HepG2 (cell line): ENCODE measurements at regions not wholly inside any gene's neighbourhood (a gene's known extent, or its start where the extent isn't known, plus 50 kb on each side); places are given as distances from the start of the nearest gene placed in this dataset.
A peak's percentile ranks its signal among the peaks of the same experiment; 100 is the strongest.

Source experiments
- ATAC-seq: fragments of 200-7000 bp; cut with Tn5 transposase; 3 replicates; pipeline ENCODE4 v1.9.1; 2020; ENCODE audit warnings: mild to moderate bottlenecking, moderate library complexity
- BruUV-seq: library from RNA; stranded (reverse); fragments of 400-500 nt; replicated peaks from 2 replicates; lab custom pipeline; 2021; lab: Mats Ljungman, UMichigan
- CTCF ChIA-PET: fragments of 300-600 bp; formaldehyde crosslinking; extraction: SDS; loops from one replicate; lab custom pipeline; 2021; ENCODE audit warnings: low total read pairs, inconsistent platforms, low intra/inter-chr PET ratio; lab: Yijun Ruan, JAX
- POLR2A ChIA-PET: fragments of 350-600 bp; sonication (Branson Sonifier 250); formaldehyde crosslinking; loops from one replicate; lab custom pipeline; 2020; ENCODE audit warnings: antibody characterized with exemption, inconsistent platforms; lab: Yijun Ruan, JAX
- DNase-seq: peaks from one replicate; pipeline ENCODE4 v3.0.0-alpha.2; 2015; ENCODE audit warnings: low spot score
- FAIRE-seq: peaks from 3 replicates; lab custom pipeline; 2011; peaks lifted over from hg19 to GRCh38; lab: Jason Lieb, UNC
- H2AFZ ChIP-seq: one replicate; pipeline ENCODE4 v1.6.1; 2011; ENCODE audit warnings: low read length, inconsistent platforms
- H3K27ac ChIP-seq: fragments of 300-600 bp; 3 replicates; pipeline ENCODE4 v1.8.0; 2011; ENCODE audit warnings: mixed run types, mild to moderate bottlenecking, mixed read lengths, low read length, inconsistent platforms; ENCODE audit not compliant: insufficient read depth; ENCODE audit errors: extremely low read length
- H3K27me3 ChIP-seq, 2 experiments: fragments of 200-600 bp in 1 of 2; 2 replicates in 1 of 2; 3 replicates in 1 of 2; pipeline versions ENCODE4 v1.6.0 to v1.8.0; 2011; ENCODE audit warnings: low read length in 2 of 2, mild to moderate bottlenecking in 2 of 2, moderate library complexity in 2 of 2, inconsistent platforms in 1 of 2; ENCODE audit not compliant: insufficient read depth in 2 of 2, control insufficient read depth in 1 of 2
- H3K36me3 ChIP-seq, 2 experiments: fragments of 200-600 bp in 1 of 2; replicated peaks in 1 of 2; 2 replicates in 1 of 2; 3 replicates in 1 of 2; pipeline versions ENCODE4 v1.5.1 to v1.8.0; 2011; ENCODE audit warnings: low read length in 2 of 2, inconsistent platforms in 1 of 2; ENCODE audit not compliant: insufficient read depth in 2 of 2, control insufficient read depth in 1 of 2
- H3K4me1 ChIP-seq: 2 replicates; pipeline ENCODE4 v1.5.1; 2012; ENCODE audit warnings: low read length, inconsistent platforms; ENCODE audit not compliant: insufficient read depth
- H3K4me2 ChIP-seq: 2 replicates; pipeline ENCODE4 v1.6.0; 2011; ENCODE audit warnings: low read depth, low read length, inconsistent platforms
- H3K4me3 ChIP-seq, 3 experiments: fragments of 200-600 bp in 1 of 3; sonication (generic), shearing (Covaris generic) in 1 of 3; replicated peaks in 1 of 3; 2 replicates each; pipeline ENCODE4 v1.5.1; 2011 to 2016; ENCODE audit warnings: low read length in 3 of 3, inconsistent platforms in 2 of 3, low read depth in 2 of 3, mild to moderate bottlenecking in 2 of 3, control low read depth in 1 of 3, mixed read lengths in 1 of 3; ENCODE audit not compliant: insufficient read depth in 1 of 3
- H3K79me2 ChIP-seq: one replicate; pipeline ENCODE4 v1.6.1; 2011; ENCODE audit warnings: low read length, inconsistent platforms; ENCODE audit not compliant: insufficient read depth
- H3K9ac ChIP-seq: 2 replicates; pipeline ENCODE4 v1.6.0; 2011; ENCODE audit warnings: mild to moderate bottlenecking, low read depth, low read length, inconsistent platforms; ENCODE audit not compliant: insufficient read depth
- H3K9me3 ChIP-seq: 2 replicates; pipeline ENCODE4 v1.5.1; 2012; ENCODE audit warnings: mild to moderate bottlenecking, low read length
- H4K20me1 ChIP-seq: 2 replicates; pipeline ENCODE4 v1.6.0; 2011; ENCODE audit warnings: inconsistent platforms, mild to moderate bottlenecking, low read length, moderate library complexity; ENCODE audit not compliant: insufficient read depth
- CREB1 ChIP-seq, 2 experiments: fragments of 450-650 bp in 1 of 2; IDR thresholded peaks; 2 replicates each; pipeline ENCODE4 v1.6.1; 2016 to 2017; ENCODE audit warnings: control low read depth in 1 of 2, mild to moderate bottlenecking in 1 of 2, missing compliant biosample characterization in 1 of 2, missing genetic modification characterization in 1 of 2
- NFYC ChIP-seq: IDR thresholded peaks from 2 replicates; pipeline ENCODE4 v1.6.1; 2016; ENCODE audit warnings: missing genetic modification reagents, missing compliant biosample characterization
- ZBTB37 ChIP-seq: sonication (generic); formaldehyde crosslinking; IDR thresholded peaks from 2 replicates; pipeline ENCODE4 v1.4.0; 2020; ENCODE audit warnings: mild to moderate bottlenecking, missing genetic modification reagents
- ZNF160 ChIP-seq: sonication (generic); formaldehyde crosslinking; IDR thresholded peaks from 2 replicates; pipeline ENCODE4 v1.8.0; 2022; ENCODE audit warnings: mild to moderate bottlenecking, inconsistent platforms, missing genetic modification reagents
- ZNF18 ChIP-seq: sonication (generic); formaldehyde crosslinking; IDR thresholded peaks from 2 replicates; pipeline ENCODE4 v1.8.0; 2022; ENCODE audit warnings: mild to moderate bottlenecking, missing genetic modification reagents; ENCODE audit not compliant: insufficient replicate concordance
- ZNF296 ChIP-seq: sonication (generic); formaldehyde crosslinking; conservative IDR thresholded peaks from 2 replicates; pipeline ENCODE4 v1.5.0; 2020; ENCODE audit warnings: mild to moderate bottlenecking, missing genetic modification reagents
- ZNF484 ChIP-seq: sonication (generic); formaldehyde crosslinking; IDR thresholded peaks from 2 replicates; pipeline ENCODE4 v1.5.1; 2020; ENCODE audit warnings: mild to moderate bottlenecking, low read depth, missing genetic modification reagents, borderline replicate concordance
- WGBS: methylation state at CpG from one replicate; pipeline ENCODE4 v1.1.6; 2017; ENCODE audit warnings: low lambda C conversion rate; 5-methylcytosine and 5-hydroxymethylcytosine counted together
- in situ Hi-C: cut with HindIII; loops from 2 replicates; pipeline ENCODE4 v1.10.0; 2017; ENCODE audit warnings: low pct_unique_long_range_greater_than_20kb; ENCODE audit not compliant: extremely low pct_ligation_motif_present
- intact Hi-C: fragments of 100-400 bp; cut with micrococcal nuclease; formaldehyde crosslinking; loops from one replicate; pipeline ENCODE4 v1.10.0; 2022; ENCODE audit not compliant: unreplicated experiment

DNA sequence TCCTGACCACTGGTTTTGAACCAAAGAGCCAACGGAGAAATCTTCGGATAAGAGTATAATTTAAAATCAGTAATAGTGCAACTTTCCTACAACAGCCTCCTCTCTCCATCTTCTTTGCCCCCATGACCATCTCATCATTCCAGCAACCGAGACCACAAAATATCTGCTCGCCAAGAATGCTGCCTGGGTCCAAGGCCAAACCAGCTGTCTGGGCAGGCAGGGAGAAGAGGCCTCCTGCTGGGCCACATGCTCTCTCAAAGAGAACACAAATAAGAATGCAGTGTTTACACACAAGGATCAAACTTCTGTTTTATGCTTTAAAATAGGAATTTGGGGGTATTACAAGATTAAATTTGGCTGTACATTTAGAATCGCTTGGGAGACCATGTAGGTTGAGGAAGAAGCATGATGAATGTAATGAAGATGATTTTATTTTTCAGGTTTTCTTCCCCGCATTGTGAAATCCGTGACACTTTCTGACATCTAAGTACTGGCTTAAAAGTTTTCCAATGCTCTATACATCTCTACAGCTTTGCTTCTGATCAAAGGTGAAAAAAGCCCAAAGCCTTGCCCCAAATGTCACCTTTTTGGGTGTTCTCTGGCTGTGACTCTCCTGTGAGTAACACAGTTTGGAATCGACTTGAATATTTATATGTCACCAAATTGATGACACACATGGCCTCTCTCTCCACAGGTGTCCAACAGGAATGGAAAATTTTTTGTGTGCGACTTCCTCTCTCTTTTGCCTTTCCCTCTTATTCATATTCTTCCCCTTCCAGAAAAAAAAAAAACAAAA, 79.4 kb upstream of the PROKR2 start:
- ChIA-PET POLR2A (no interaction called here), CTCF (no interaction called here)
- Histone ChIP-seq H3K4me3 (no peak overlapping the region), H3K27ac (no peak overlapping the region), H4K20me1 (no peaks in the 10 kb centered on the region), H3K4me1 (no peaks in the 10 kb centered on the region), H3K36me3 (no peaks in the 10 kb centered on the region), H3K79me2 (no peaks in the 10 kb centered on the region), H3K27me3 (peaks cover 0 to 6% of the 10 kb centered on the region in 2 experiments; a peak in 1 of 5 replicates), H3K4me2 (no peak overlapping the region), H2AFZ (no peak overlapping the region), H3K9me3 (no peaks in the 10 kb centered on the region), H3K9ac (no peak overlapping the region)
- ATAC-seq (no peak), FAIRE-seq (no peak), DNase-seq (no peak)
- no TSS peak for BruUV-seq
- 7% methylated on average over 9 of the region's 9 CpGs for WGBS
- intact Hi-C loops (no loop called here), in situ Hi-C loops (no loop called here)
- TF ChIP-seq CREB1 (IDR thresholded peaks at IDR 0.05) (0 out of 2 replicates have a peak, but pooled peaks have one; percentile 4), CREB1 (CRISPR knock-in tag; IDR thresholded peaks at IDR 0.05) (no peak), ZNF18 (CRISPR knock-in tag) (no peak)

- no peak overlapping the region for H3K4me3 ChIP-seq
- FAIRE-seq: no peak
Measured at GRCh38 chr20:5393218-5393870, 76.6 kb upstream of the PROKR2 start.

More at GRCh38 chr20:5393218-5393870, 76.6 kb upstream of the PROKR2 start:
- no peaks in the 10 kb centered on the region for H4K20me1 ChIP-seq
- H3K4me1 ChIP-seq: no peaks in the 10 kb centered on the region
- no peak overlapping the region for H3K27ac ChIP-seq
- H3K36me3 ChIP-seq: no peaks in the 10 kb centered on the region
- no peak overlapping the region for H3K4me2 ChIP-seq
- H3K27me3 ChIP-seq: peaks cover 0 to 12% of the 10 kb centered on the region in 2 experiments; a peak in 1 of 5 replicates
- in situ Hi-C loops (no loop called here), intact Hi-C loops (no loop called here)
- no peaks in the 10 kb centered on the region for H3K79me2 ChIP-seq
- TF ChIP-seq ZNF484 (CRISPR knock-in tag): no peak
- no peak for TF ChIP-seq ZNF296 (CRISPR knock-in tag)
- TF ChIP-seq NFYC (CRISPR knock-in tag): no peak
- TF ChIP-seq ZNF160 (CRISPR knock-in tag): no peak
- no peak for TF ChIP-seq ZBTB37
- no peak overlapping the region for H2AFZ ChIP-seq
- no peak for ATAC-seq
- 3% methylated on average over 3 of the region's 3 CpGs for WGBS
- no peaks in the 10 kb centered on the region for H3K9me3 ChIP-seq
- H3K9ac ChIP-seq: no peak overlapping the region
- no peak for DNase-seq
- ChIA-PET POLR2A (no interaction called here), CTCF (no interaction called here)
- no TSS peak for BruUV-seq
